HUDEP-2 (cell line): ENCODE measurements at regions not wholly inside any gene's neighbourhood (a gene's known extent, or its start where the extent isn't known, plus 50 kb on each side); places are given as distances from the start of the nearest gene placed in this dataset.
"Not testable (repeated sequence)": the region's sequence is repeated elsewhere in the genome, so short reads cannot be mapped to it uniquely, and the experiment has no call there.

Source experiments
- DNase-seq, 76 experiments: peaks; one replicate each; lab custom pipeline; 2025; ENCODE audit not compliant: unreplicated experiment in 76 of 76; lab: John Stamatoyannopoulos, UW

DNA sequence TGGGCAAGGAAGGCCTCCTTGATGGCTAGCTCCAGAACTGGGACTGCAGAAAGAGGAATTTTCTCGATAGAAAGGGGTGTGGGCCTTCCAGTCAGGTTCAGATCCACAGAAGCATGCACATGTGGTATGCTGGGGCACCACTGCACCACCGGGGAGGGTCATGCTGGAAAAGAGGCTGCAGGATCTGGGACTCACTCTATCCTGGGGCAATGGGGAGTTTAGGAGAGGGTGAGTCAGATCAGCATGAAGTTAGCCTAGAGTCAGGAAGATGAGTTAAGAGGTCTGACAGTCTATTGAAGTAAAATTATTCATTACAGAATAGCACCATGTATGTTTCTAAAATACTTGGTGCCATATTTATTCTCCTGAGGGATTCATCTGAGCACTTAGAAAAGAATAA lies 130.2 kb upstream of the TOPAZ1 start:
- no peak for DNase-seq

DNA sequence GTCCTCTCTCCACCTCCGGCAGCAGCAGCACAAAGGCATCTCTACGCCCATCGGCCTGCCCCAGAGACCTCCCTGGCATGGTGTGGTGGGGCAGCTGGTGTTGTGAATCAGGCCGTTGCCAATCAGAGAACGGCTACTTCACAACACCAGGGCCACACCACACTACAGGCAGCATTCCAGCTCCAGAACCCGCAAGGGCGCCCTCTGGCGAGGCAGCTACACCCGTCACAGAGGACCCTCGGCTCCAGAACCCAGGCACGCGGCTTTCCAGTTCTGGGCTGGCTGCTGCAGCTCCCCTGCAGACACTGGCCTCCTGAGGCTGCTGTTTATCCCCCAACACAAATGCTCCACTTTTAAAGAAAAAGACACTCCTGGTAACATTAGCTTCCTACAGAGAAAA lies 127.5 kb upstream of the TOPAZ1 start:
- peak in 50 of 76 experiments; percentile 2 to 60 (median 30) for DNase-seq

DNA sequence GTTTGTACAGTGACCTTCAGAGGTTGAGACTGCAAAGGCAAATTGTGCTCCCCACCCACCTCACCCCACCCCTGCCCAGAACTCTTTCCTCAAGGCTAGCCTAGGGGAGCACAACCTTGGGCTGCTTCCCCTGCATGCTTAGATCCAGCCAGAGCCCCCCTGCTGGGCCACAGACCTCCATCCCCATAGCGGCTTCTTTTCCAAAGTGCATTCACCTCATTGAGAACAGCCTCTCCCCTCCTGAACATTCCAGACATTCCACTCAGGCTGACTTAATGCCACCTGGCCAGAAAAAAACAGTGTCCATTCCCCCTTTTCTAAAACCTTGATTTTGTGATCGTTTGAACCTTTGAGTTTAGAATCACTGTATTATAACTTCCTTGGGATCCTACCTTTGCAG lies 124.4 kb upstream of the TOPAZ1 start:
- DNase-seq, result no peak

DNA sequence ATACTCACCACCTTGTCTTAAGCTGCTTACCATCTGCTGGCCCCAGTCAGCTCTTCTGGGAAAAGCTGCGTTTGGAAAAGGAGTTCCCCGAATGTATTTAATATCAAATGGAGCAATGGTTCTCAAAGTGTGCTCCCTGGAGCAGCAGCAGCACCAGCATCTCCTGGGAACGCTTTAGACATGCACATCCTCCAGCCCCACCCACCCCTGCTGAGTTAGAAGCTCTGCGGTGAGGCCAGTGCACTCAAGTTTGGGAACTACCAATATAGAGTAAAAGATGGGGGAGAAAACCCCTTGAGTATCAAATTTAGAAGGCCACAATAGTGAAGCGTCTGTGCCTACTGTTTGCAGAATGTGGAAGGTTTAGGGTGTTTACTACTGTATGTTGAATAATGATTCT lies 124.0 kb upstream of the TOPAZ1 start:
- no peak for DNase-seq

DNA sequence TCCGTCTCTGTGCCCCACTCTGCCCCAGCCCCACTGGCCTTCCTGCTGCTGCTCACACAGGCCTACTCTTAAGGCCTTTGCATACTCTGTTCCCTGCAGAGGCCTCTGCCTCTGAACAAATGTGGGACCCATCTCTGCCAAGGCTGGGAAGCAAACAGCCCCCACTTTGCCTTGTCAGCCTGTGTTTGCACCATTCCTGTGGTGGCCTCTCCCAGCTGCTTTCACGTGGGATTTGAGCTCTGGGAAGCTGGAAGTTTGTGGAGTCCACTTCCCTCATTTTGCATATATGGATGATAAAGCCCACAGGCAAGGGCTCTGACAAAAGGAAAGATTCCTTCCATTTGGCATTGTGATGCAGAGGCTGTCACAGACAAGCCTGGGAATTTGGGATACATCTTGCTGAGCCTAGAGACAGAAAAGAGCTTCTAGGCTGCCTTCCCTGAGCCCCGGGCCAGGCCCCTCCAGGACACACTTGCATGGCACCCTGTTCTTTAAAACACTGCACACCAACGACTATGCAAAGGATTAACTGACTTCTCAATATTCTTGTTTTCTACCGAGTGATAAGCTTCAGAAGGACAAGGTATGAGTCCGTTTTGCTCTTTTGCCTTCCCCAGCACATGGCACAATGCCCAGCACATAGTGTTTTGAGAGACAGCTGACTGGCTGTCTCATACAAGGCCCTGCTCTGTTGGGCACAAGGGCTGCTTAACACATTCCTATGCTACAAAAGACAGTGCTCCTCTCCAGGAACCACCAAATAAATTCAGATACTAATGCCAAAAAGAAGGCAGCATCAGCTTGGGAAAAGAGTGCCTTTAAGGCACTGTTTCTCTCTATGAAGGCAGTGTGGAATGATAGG lies 120.7 kb upstream of the TOPAZ1 start:
- no peak for DNase-seq

DNA sequence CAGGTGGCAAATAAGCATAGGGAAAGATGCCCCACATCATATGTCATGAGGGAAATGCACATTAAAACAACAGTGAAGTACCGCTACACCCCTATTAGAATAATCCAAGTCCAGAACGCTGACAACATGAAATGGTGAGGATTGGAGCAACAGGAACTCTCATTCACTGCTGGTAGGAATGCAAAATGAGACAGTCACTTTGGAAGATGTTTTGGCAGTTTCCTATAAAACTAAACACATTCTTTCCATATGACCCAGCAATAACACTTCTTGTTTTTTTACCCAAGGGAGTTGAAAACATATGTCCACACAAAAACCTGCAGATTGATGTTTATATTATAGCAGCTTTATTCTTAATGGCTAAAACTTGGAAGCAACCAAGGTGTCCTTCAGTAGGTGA lies 116.4 kb upstream of the TOPAZ1 start:
- no peak for DNase-seq

DNA sequence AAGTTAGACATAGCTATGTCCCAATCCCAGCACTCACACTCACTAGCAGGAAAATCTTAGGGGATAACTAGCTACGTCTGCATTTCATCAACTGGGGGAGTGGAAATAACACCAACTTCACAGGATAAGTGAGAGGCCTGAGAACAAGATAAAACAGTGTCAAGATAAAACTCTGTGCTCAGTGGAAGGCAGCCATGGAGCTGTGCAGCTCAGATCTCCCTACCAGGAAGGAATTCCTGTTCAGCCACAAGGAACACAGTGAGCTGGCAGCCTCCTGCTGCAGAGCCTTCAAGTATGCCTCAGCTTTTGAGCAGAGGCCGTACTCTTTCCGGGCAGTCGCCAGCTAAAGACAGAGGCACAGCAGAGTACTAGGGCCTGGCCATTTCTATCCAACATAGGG lies 115.8 kb upstream of the TOPAZ1 start:
- DNase-seq, result no peak

DNA sequence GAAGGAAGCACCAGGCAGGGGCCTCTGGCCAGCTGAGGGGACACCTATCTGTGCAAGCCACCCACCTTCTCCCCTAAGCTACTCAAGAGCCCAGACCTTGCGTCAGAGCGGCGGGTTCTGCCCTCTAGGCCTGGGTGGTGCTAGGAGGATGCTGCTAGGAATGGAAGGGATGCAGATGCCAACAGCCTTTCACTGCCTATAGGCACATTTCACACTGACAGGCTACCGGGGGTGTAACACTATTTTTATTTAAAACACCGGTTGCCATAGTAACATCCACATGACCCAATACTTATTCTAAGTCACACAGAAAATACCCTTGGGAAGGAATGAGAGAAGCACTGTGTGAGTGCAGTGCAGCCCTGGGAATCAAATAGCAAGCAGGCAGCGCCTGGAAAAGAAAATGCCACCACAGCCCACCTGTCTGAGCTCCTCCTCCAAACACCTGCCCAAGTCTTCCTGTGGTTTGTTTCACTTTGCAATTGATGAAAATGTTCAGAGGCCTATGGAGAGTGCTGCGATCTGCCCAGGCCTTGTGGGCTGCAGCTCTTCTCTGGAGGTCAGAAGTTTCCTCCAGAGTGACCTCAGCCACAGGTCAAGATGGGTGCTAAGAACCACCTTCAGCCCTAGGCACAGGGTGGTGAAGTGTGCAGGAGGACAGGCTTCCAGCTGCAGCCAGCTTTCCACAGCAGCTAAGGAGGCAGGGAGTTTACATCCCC lies 113.5 kb upstream of the TOPAZ1 start:
- DNase-seq, result no peak

DNA sequence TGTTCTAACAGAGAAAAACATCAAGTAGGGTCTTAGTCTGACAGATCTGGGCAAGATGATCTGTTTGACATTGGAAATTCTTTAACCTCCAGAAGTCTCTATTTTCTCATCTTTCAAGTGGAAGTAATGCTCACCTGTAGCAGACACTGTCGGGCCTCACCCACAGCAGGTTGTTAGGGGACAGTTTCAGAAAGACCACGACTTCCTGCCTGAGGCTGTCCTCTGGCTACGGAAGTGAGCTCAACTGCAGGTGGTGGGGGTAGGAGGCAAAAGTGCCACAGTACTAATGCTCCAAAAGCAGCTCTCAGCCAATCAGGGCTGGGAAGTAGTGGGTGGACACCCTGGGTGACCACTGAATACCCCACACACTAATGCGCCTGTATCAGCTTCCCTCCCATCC lies 111.4 kb upstream of the TOPAZ1 start:
- no peak for DNase-seq

DNA sequence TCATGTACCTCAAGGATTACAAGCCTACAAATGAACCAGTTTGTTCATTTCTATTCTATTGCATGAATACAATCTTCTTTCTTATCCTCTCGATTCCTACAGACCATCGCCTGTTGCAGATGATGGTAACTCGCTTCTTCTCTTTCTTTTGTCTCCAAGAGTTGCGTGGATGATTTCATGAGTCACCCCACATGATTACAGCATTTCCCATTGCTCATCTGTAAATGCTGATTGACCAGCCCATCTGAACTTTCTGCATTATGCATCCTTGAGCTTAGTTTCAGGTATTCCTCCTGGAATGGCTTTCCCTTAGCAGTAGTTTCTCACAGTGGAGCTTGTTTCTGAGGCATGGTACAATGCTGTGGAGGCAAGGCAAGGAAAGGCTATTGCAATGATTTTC lies 109.6 kb upstream of the TOPAZ1 start:
- DNase-seq, result no peak

DNA sequence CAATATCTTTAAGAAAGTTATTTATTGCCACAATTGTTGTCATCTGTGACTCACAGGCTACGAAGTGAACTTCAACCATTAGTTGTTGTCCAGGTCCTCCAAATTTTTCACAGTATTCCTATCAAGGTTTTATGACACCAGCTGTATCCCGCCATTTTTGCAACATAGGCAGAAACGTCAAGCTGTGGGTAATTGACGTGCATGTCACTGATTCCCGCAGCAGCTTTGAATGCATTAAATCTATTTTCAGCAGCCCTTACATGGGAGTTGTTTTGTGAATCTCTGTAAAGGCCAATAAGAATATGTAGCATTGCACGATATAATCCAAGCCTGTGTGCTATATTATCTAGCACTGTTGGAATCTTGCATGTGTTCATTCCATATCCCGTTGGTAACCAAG lies 109.1 kb upstream of the TOPAZ1 start:
- no peak for DNase-seq

DNA sequence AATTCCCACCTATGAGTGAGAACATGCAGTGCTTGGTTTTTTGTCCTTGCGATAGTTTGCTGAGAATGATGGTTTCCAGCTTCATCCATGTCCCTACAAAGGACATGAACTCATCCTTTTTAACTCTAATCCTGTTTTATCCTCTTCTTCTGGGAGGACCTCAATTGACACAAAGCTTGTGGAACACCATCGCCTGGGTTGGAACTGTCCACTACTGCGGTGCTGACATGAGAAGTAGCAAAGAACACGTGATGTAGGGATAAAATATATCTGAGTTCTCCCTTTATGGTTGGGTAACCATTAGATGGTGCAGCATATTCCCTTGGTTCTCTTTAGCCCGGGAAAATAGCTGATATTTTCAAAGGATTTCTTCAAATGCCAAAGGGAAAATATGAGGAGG lies 105.3 kb upstream of the TOPAZ1 start:
- no peak for DNase-seq

DNA sequence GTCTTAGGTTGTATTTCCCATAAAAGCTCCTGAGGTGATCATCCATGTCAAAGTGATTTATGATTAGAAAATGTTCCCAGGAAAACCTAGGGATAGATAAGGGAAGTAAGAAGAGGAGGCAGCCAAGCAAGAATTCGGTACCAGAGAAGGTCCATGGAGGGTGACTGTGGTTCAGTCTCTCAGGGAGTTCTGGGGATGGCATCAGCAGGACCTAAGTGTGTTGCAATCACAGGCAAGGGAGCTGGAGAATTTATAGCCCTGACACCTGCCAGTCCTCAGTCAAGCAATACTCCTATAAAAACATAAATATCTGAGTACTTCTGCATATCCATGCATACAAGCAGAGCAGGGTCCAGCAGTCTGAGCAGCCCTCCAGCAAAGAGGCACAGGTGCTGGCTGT lies 95.6 kb upstream of the TOPAZ1 start:
- DNase-seq, result no peak

DNA sequence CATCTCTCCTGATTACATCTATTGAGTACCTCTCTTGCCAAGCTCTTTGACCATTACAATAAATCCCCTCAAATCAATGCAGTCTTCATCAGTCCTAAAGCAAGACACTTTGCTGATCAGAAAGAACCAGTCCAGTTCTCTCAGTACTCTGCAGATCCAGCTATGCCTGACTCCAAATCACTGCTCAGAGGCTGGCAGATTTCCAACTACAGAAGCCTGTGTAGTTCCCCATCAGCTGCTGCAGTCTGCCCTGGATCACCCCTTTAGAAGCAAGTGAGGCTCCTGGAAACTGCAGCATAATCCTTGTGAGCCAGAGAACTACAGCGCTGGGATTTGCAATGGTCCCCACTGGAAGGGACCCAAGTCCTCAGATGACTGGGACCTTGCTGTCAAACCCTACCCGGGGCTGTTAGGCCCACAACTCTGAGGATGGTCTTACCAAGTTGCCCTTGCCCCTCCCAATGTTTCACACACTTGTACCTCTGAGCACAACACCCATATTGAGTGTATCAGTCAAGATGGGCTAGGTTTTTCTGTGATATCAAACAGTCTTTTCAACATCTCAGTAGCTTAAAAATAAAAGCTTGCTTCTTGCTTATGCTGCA lies 81.9 kb upstream of the TOPAZ1 start:
- DNase-seq, result no peak

DNA sequence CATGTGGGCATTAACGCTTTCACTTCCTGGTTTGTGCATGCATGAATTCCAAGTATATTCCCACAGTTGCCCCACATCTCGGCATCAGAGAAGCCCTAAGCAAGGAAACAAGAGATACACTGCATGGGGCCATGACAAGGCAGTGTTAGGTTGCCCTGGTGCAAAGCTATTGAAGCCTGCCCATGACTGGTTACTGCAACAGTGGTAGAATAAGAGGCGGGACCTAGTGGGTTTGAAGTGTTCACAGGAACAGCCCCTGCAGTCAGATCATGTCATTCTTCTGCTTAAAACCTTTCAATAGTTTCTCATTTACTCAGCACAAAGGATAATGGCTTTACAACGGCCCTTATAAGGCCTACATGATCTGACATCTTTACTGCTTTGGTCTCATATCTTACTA lies 80.9 kb upstream of the TOPAZ1 start:
- no peak for DNase-seq

DNA sequence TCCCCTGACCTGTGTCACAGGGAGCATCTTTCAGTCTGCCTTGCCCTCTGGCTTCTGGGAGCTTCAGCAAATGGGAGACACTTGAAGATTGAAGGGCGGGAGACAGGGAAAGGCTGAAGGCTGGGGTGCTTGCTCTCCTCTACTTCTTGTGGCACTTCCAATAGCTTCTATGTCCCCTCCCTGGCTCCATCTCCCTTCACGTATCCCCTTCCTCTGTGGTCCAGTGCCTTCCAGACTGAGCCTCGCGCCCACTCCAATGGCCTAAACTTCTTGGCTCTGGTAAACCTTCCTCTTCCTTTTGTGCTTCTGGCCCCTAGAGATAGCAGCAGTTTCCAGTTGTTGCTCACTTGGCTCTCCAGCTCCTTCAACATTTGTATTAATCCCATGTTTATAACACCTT lies 69.8 kb upstream of the TOPAZ1 start:
- no peak for DNase-seq

DNA sequence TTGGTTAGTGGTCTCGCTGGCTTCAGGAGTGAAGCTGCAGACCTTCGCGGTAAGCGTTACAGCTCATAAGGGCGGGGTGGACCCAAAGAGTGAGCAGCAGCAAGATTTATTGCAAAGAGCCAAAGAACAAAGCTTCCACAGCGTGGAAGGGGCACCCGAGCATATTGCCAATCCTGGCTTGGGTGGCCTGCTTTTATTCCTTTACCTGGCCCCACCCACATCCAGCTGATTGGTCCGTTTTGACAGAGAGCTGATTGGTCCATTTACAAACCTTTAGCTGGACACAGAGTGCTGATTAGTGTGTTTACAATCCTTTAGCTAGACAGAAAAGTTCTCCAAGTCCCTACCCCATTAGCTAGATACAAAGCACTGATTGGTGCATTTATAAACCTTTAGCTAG lies 69.0 kb upstream of the TOPAZ1 start:
- DNase-seq, result not testable (repeated sequence)

DNA sequence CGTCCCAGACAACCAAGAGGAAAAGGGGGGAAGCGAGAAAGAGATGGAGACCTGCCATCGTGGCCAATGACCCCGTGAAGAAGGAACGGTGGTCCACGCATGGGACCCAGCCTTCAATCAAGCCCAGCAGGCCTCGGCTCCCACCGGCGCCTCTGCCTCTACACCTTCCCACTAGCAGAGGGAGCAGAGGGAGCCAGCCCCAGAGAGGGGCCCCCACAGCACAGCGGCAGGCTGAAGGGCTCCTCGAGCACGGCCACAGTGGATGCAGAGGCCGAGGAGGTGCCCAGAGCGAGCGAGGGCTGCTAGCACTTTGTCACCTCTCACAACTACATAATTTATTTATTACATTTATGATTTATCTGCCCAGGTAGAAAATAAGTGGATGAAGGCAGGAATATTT lies 68.4 kb upstream of the TOPAZ1 start:
- DNase-seq, result no peak

DNA sequence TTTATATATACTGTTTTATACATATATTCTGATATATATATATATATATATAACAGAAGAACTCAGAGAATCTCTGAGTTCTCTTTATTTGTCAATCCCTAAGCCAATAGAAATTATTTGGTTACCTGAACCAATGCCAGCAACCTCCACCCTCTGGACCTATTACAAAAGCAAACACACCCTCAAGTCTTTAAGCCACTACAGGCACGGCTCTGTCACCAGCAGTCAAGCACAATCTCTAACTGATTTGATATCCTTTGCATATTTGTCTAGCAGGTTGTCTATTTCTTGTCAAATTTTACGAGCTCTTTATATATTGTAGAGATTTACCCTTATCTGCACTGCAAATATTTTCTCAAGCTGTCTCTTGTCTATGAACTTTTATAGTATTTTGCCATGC lies 66.6 kb upstream of the TOPAZ1 start:
- DNase-seq, result no peak

DNA sequence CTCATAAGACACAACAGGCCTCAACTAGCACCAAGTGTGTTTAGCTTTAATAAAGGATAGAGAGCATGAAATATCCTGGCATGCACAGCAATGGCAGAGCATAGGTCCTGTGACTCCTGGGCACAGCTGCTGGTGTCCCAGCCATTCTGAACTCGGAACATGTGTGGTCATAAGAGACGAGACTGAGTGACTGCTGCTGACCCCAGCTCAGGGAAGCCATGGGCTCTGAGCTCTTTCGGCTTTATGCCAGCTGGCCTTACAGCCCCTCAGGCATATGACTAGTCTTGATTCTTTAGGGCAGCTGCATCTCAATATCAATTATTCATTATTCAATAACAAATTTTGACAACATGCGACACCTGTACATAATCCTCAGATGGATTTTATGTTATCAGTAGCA lies 62.4 kb upstream of the TOPAZ1 start:
- no peak for DNase-seq

DNA sequence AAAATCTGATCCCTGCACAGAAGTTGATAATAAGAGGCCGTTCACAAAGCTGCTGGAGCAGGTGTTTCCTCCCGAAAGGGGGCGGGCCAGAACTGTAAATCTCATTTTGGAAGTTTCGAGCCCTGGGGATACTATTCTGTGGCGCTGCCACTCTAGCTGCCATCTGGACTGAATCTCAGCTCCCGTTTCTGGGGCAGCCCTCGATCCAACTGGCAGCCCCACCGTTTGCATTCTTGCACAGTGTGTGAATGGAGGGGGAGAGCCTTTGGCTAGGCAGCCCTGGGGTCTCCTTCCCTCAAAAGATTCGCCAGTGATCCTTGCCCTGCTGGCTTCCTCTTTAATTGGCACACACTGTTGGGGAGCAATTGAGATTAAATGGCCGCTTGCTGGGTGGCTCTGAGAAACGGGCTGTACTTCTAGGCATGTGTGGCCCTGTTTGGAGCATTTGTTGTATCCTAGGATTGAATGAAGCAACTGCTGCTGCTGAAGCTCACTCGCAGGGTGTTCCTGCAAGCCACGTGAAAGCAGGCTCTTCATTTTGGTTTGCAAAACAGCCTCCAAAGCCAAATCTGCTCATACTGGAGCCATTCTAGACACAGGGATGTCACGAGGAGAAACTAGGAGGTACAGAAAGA lies 57.2 kb upstream of the TOPAZ1 start:
- no peak for DNase-seq
